ENCODE measurements at regions not wholly inside any gene's neighbourhood (a gene's known extent, or its start where the extent isn't known, plus 50 kb on each side); places are given as distances from the start of the nearest gene placed in this dataset.

DNA sequence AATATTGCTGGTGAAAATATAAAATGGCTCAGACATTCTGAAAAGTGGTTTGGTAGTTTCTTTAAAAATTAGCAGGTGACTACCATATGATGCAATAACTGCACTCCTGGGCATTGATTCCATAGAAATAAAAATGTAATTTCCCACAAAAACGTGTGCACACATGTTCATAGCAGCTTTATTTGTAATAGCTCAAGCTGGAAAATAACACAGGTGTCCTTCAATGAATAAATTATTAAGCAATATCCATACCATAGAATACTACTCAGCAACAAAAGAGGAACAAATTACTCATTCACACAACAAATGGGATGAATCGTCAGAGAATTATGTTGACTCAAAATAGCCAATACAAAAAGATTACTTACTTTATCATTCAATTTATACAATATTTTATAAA is 893.7 kb upstream of the SLIT2 start:
- H3K4me3 ChIP-seq (ENCODE audit: low read length in 2 of 2) = no peak overlapping the region
- H3K9me3 ChIP-seq (ENCODE audit: control insufficient read depth in 2 of 2, low read length in 2 of 2) = no peaks in the 10 kb centered on the region
- H3K4me1 ChIP-seq (ENCODE audit: control insufficient read depth, insufficient read depth, low read length) = no peaks in the 10 kb centered on the region
- no peak overlapping the region for H3K9ac ChIP-seq (ENCODE audit: low read length in 2 of 2)
- H3K27ac ChIP-seq (ENCODE audit: low read length) = no peak overlapping the region
- H3K27me3 ChIP-seq (ENCODE audit: control insufficient read depth in 1 of 2, insufficient read depth in 2 of 2, low read length in 2 of 2) = no peaks in the 10 kb centered on the region
- no peaks in the 10 kb centered on the region for H3K36me3 ChIP-seq (ENCODE audit: control insufficient read depth in 2 of 2, insufficient read depth in 2 of 2, low read length in 2 of 2)

DNA sequence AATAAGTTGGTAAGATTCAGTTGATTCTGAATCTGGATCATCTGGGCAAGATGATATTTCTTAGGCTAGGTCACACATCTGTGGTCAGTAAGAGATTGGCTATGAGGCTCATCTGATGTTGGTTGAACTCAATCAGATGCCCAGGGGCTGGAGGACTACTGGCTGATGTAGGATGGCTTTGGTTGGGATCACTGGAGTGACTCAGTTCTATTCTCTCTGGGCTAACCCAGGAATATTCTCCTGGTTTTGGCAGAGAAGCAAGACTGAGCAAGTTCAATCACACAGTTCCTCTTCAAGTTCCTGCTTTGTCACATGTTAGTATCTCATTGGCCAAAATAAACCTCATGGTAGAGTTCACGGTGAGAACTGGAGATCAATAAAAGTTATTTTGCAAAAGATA is 902.3 kb upstream of the SLIT2 start:
- H3K27me3 ChIP-seq (ENCODE audit: control insufficient read depth in 1 of 2, insufficient read depth in 2 of 2, low read length in 2 of 2) = no peaks in the 10 kb centered on the region
- H3K4me3 ChIP-seq (ENCODE audit: low read length in 2 of 2) = no peak overlapping the region
- no peaks in the 10 kb centered on the region for H3K9me3 ChIP-seq (ENCODE audit: control insufficient read depth in 2 of 2, low read length in 2 of 2)
- H3K27ac ChIP-seq (ENCODE audit: low read length) = no peak overlapping the region
- H3K36me3 ChIP-seq (ENCODE audit: control insufficient read depth in 2 of 2, insufficient read depth in 2 of 2, low read length in 2 of 2) = no peaks in the 10 kb centered on the region
- no peak overlapping the region for H3K9ac ChIP-seq (ENCODE audit: low read length in 2 of 2)
- H3K4me1 ChIP-seq (ENCODE audit: control insufficient read depth, insufficient read depth, low read length) = no peaks in the 10 kb centered on the region

DNA sequence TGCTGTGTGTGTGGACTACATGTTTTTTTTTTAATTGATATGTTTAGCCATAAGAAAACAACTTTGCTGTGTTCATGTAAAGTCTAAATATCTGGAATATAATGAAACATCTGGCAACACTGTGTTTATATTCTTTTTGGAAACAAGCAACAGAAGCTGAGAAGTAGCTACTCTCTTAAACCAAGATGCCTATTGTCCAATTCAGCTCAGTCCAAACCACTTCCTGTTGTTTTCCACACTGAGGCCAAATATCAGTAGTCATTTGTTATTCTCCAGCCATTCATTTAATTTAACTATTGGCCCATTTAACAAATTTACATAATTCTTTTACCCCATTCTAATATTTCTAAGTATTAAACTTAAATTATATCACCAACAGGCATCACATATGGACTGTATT is 903.0 kb upstream of the SLIT2 start:
- H3K27me3 ChIP-seq (ENCODE audit: control insufficient read depth in 1 of 2, insufficient read depth in 2 of 2, low read length in 2 of 2) = no peaks in the 10 kb centered on the region
- H3K27ac ChIP-seq (ENCODE audit: low read length) = no peak overlapping the region
- no peak overlapping the region for H3K4me3 ChIP-seq (ENCODE audit: low read length in 2 of 2)
- H3K9ac ChIP-seq (ENCODE audit: low read length in 2 of 2) = no peak overlapping the region
- H3K9me3 ChIP-seq (ENCODE audit: control insufficient read depth in 2 of 2, low read length in 2 of 2) = no peaks in the 10 kb centered on the region
- H3K4me1 ChIP-seq (ENCODE audit: control insufficient read depth, insufficient read depth, low read length) = no peaks in the 10 kb centered on the region
- H3K36me3 ChIP-seq (ENCODE audit: control insufficient read depth in 2 of 2, insufficient read depth in 2 of 2, low read length in 2 of 2) = no peaks in the 10 kb centered on the region

DNA sequence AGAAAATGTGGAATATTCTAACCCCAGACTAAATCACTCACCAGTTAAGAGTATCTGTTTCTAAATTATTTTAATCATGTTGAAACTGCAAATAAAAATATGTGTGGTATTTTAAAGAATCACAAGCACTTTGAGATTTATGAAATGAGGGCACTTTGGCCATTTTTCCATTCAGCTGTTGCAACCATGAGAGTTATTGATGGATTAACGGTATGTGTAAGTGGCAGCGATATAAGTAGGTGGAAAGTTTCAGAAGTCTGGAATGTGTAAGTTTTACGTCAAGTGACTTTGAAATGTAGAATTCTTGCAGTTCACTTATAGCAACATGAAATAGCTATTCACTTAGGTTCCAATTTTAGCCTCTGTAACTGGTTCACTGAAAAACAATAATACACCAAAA is 905.1 kb upstream of the SLIT2 start:
- Histone ChIP-seq H3K36me3 (ENCODE audit: control insufficient read depth in 2 of 2, insufficient read depth in 2 of 2, low read length in 2 of 2) (no peaks in the 10 kb centered on the region), H3K4me1 (ENCODE audit: control insufficient read depth, insufficient read depth, low read length) (no peaks in the 10 kb centered on the region), H3K9ac (ENCODE audit: low read length in 2 of 2) (no peak overlapping the region), H3K27me3 (ENCODE audit: control insufficient read depth in 1 of 2, insufficient read depth in 2 of 2, low read length in 2 of 2) (no peaks in the 10 kb centered on the region), H3K4me3 (ENCODE audit: low read length in 2 of 2) (no peak overlapping the region), H3K27ac (ENCODE audit: low read length) (no peak overlapping the region), H3K9me3 (ENCODE audit: control insufficient read depth in 2 of 2, low read length in 2 of 2) (no peaks in the 10 kb centered on the region)

DNA sequence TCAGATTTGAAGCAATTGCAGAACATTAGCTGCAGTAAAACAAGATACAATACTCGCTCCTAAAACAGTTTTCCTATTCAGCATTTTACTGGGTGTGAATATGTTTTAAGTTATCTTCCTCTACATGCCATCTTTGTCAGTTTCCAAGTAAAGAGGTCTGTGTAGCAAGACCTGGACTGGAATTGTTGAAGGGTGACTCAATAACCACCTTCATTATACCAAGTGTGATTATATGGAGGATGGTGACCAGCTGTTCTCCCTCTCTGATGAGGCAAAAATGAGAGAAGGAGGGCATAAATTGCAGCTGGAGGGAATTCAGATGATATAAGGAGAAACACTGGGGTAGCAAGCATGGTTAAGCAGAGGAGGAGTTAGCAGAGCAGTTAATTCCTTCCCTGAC is 922.1 kb upstream of the SLIT2 start:
- no peak overlapping the region for H3K4me3 ChIP-seq (ENCODE audit: low read length in 2 of 2)
- no peaks in the 10 kb centered on the region for H3K9me3 ChIP-seq (ENCODE audit: control insufficient read depth in 2 of 2, low read length in 2 of 2)
- H3K4me1 ChIP-seq (ENCODE audit: control insufficient read depth, insufficient read depth, low read length) = no peaks in the 10 kb centered on the region
- no peaks in the 10 kb centered on the region for H3K36me3 ChIP-seq (ENCODE audit: control insufficient read depth in 2 of 2, insufficient read depth in 2 of 2, low read length in 2 of 2)
- H3K27me3 ChIP-seq (ENCODE audit: control insufficient read depth in 1 of 2, insufficient read depth in 2 of 2, low read length in 2 of 2) = no peaks in the 10 kb centered on the region
- no peak overlapping the region for H3K27ac ChIP-seq (ENCODE audit: low read length)
- H3K9ac ChIP-seq (ENCODE audit: low read length in 2 of 2) = no peak overlapping the region

DNA sequence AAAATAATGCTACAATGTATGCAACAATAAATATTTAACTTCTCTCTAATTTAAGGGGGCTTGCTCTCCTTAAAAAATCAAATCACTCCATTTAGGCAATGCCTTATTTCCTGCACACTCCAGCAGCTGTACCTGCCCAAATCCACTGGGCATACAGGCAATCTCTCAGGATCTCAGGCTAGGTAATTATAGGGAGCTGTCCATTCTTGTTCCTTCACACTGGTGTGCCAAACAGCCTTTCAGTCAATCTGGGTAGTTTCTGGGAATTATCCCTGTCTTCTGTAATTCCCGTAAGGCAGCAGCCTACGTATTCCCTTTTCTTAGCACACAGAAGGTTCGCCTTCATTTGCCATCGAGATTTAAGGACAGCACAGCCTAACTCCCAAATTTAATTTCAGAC is 922.6 kb upstream of the SLIT2 start:
- Histone ChIP-seq H3K4me3 (ENCODE audit: low read length in 2 of 2) (no peak overlapping the region), H3K4me1 (ENCODE audit: control insufficient read depth, insufficient read depth, low read length) (no peaks in the 10 kb centered on the region), H3K27ac (ENCODE audit: low read length) (no peak overlapping the region), H3K9me3 (ENCODE audit: control insufficient read depth in 2 of 2, low read length in 2 of 2) (no peaks in the 10 kb centered on the region), H3K9ac (ENCODE audit: low read length in 2 of 2) (no peak overlapping the region), H3K27me3 (ENCODE audit: control insufficient read depth in 1 of 2, insufficient read depth in 2 of 2, low read length in 2 of 2) (no peaks in the 10 kb centered on the region), H3K36me3 (ENCODE audit: control insufficient read depth in 2 of 2, insufficient read depth in 2 of 2, low read length in 2 of 2) (no peaks in the 10 kb centered on the region)

DNA sequence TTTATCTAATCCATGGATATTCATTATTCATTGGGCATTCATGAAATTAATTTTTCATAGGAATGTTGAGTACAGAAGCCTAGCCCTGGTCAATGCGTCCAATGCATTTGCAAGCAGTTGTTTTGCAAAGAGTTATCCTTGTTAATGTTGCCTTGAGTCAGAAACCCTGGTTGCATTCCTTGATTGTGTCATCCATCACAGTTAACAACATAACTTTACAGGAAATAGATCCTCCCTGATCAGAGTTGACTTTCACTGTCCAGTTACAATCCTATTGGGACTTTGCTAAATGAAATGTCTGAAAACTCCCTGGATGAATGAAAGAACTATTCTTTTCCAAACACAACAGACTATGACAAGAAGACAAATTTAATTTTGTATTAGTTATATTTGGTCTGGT is 924.3 kb upstream of the SLIT2 start:
- no peaks in the 10 kb centered on the region for H3K9me3 ChIP-seq (ENCODE audit: control insufficient read depth in 2 of 2, low read length in 2 of 2)
- no peak overlapping the region for H3K9ac ChIP-seq (ENCODE audit: low read length in 2 of 2)
- no peak overlapping the region for H3K4me3 ChIP-seq (ENCODE audit: low read length in 2 of 2)
- H3K27me3 ChIP-seq (ENCODE audit: control insufficient read depth in 1 of 2, insufficient read depth in 2 of 2, low read length in 2 of 2) = no peaks in the 10 kb centered on the region
- no peaks in the 10 kb centered on the region for H3K4me1 ChIP-seq (ENCODE audit: control insufficient read depth, insufficient read depth, low read length)
- no peak overlapping the region for H3K27ac ChIP-seq (ENCODE audit: low read length)
- no peaks in the 10 kb centered on the region for H3K36me3 ChIP-seq (ENCODE audit: control insufficient read depth in 2 of 2, insufficient read depth in 2 of 2, low read length in 2 of 2)

- H3K27me3 ChIP-seq (ENCODE audit: control insufficient read depth in 1 of 2, insufficient read depth in 2 of 2, low read length in 2 of 2) = no peaks in the 10 kb centered on the region
- H3K4me3 ChIP-seq (ENCODE audit: low read length in 2 of 2) = no peak overlapping the region
- no peaks in the 10 kb centered on the region for H3K4me1 ChIP-seq (ENCODE audit: control insufficient read depth, insufficient read depth, low read length)
These were observed 927.5 kb upstream of the SLIT2 start for GRCh38 chr4:19324184-19324583.

GRCh38 chr4:19319607-19320006 is 932.1 kb upstream of the SLIT2 start:
- Histone ChIP-seq H3K27ac (ENCODE audit: low read length) (no peak overlapping the region), H3K27me3 (ENCODE audit: control insufficient read depth in 1 of 2, insufficient read depth in 2 of 2, low read length in 2 of 2) (no peaks in the 10 kb centered on the region), H3K4me3 (ENCODE audit: low read length in 2 of 2) (no peak overlapping the region), H3K4me1 (ENCODE audit: control insufficient read depth, insufficient read depth, low read length) (no peaks in the 10 kb centered on the region), H3K36me3 (ENCODE audit: control insufficient read depth in 2 of 2, insufficient read depth in 2 of 2, low read length in 2 of 2) (no peaks in the 10 kb centered on the region), H3K9me3 (ENCODE audit: control insufficient read depth in 2 of 2, low read length in 2 of 2) (no peaks in the 10 kb centered on the region), H3K9ac (ENCODE audit: low read length in 2 of 2) (no peak overlapping the region)

More at GRCh38 chr4:19324184-19324583, 927.5 kb upstream of the SLIT2 start:
- Histone ChIP-seq H3K27ac (ENCODE audit: low read length) (no peak overlapping the region), H3K9ac (ENCODE audit: low read length in 2 of 2) (no peak overlapping the region), H3K9me3 (ENCODE audit: control insufficient read depth in 2 of 2, low read length in 2 of 2) (no peaks in the 10 kb centered on the region), H3K36me3 (ENCODE audit: control insufficient read depth in 2 of 2, insufficient read depth in 2 of 2, low read length in 2 of 2) (no peaks in the 10 kb centered on the region)

- no peak overlapping the region for H3K4me3 ChIP-seq (ENCODE audit: low read length in 2 of 2)
- no peaks in the 10 kb centered on the region for H3K4me1 ChIP-seq (ENCODE audit: control insufficient read depth, insufficient read depth, low read length)
- no peaks in the 10 kb centered on the region for H3K36me3 ChIP-seq (ENCODE audit: control insufficient read depth in 2 of 2, insufficient read depth in 2 of 2, low read length in 2 of 2)
- no peak overlapping the region for H3K9ac ChIP-seq (ENCODE audit: low read length in 2 of 2)
- no peaks in the 10 kb centered on the region for H3K27me3 ChIP-seq (ENCODE audit: control insufficient read depth in 1 of 2, insufficient read depth in 2 of 2, low read length in 2 of 2)
- no peaks in the 10 kb centered on the region for H3K9me3 ChIP-seq (ENCODE audit: control insufficient read depth in 2 of 2, low read length in 2 of 2)
- no peak overlapping the region for H3K27ac ChIP-seq (ENCODE audit: low read length)
These were observed 934.3 kb upstream of the SLIT2 start for GRCh38 chr4:19317377-19317776.

DNA sequence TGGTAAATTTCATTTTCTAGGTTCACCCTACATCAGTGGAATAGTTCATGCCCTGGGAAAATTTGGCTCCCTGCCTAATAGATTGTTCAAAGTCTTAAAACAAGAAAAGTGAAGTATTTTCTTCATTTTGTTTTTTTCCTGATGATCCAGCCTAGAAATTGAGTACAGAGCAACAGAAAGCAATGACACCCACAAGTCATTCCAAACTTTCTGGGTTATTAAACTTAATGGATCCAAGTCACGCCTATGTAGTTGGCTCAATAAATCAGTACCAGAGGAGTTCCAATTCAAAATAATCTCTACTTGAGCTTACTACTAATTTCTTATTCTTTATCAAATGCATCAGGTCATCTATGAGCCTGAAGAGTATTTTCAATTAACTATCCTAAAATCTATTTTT is 937.6 kb upstream of the SLIT2 start:
- Histone ChIP-seq H3K36me3 (ENCODE audit: control insufficient read depth in 2 of 2, insufficient read depth in 2 of 2, low read length in 2 of 2) (no peaks in the 10 kb centered on the region), H3K27ac (ENCODE audit: low read length) (no peak overlapping the region), H3K4me3 (ENCODE audit: low read length in 2 of 2) (no peak overlapping the region), H3K9ac (ENCODE audit: low read length in 2 of 2) (no peak overlapping the region), H3K27me3 (ENCODE audit: control insufficient read depth in 1 of 2, insufficient read depth in 2 of 2, low read length in 2 of 2) (no peaks in the 10 kb centered on the region), H3K4me1 (ENCODE audit: control insufficient read depth, insufficient read depth, low read length) (no peaks in the 10 kb centered on the region), H3K9me3 (ENCODE audit: control insufficient read depth in 2 of 2, low read length in 2 of 2) (no peaks in the 10 kb centered on the region)

DNA sequence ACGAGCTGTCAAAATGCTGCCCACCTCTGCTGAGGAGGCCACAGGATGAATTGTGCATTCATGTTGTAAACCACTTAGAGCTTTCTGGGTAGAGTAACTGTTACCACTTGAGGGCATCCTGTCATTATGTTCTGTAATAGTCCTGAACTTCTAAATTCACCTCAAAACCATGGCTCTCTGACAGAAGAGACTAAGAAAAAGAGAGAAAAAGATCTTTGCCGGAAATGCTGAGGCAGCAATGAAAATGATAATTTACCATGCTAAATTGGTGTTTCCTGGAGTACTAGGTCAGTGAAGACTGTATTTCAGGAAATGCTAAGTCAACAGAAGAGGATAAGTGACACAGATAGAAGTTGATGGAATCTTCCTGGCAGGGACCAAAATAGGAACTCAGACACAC is 942.3 kb upstream of the SLIT2 start:
- no peak overlapping the region for H3K4me3 ChIP-seq (ENCODE audit: low read length in 2 of 2)
- H3K27ac ChIP-seq (ENCODE audit: low read length) = no peak overlapping the region
- no peaks in the 10 kb centered on the region for H3K36me3 ChIP-seq (ENCODE audit: control insufficient read depth in 2 of 2, insufficient read depth in 2 of 2, low read length in 2 of 2)
- no peaks in the 10 kb centered on the region for H3K27me3 ChIP-seq (ENCODE audit: control insufficient read depth in 1 of 2, insufficient read depth in 2 of 2, low read length in 2 of 2)
- no peak overlapping the region for H3K9ac ChIP-seq (ENCODE audit: low read length in 2 of 2)
- H3K4me1 ChIP-seq (ENCODE audit: control insufficient read depth, insufficient read depth, low read length) = no peaks in the 10 kb centered on the region
- no peaks in the 10 kb centered on the region for H3K9me3 ChIP-seq (ENCODE audit: control insufficient read depth in 2 of 2, low read length in 2 of 2)
